ENCODE measurements at regions not wholly inside any gene's neighbourhood (a gene's known extent, or its start where the extent isn't known, plus 50 kb on each side); places are given as distances from the start of the nearest gene placed in this dataset.

GRCh38 chr10:3891396-3891795 is 106.4 kb upstream of the KLF6 start:
- no peak for TF ChIP-seq CTCF (IDR thresholded peaks at IDR 0.05)
- no peak for TF ChIP-seq POLR2A (IDR thresholded peaks at IDR 0.05)

All from testis (tissue), 2 donors.